CD14-positive monocyte (primary cell): ENCODE measurements at regions not wholly inside any gene's neighbourhood (a gene's known extent, or its start where the extent isn't known, plus 50 kb on each side); places are given as distances from the start of the nearest gene placed in this dataset.

ENCODE experiments used
- DNase-seq, 3 donors: peaks; one replicate each; pipeline ENCODE4 v3.0.0-alpha.2; 2011 to 2022
- H2AFZ ChIP-seq: 2 replicates; pipeline ENCODE4 v1.6.0; 2012; ENCODE audit warnings: mild to moderate bottlenecking, low read depth, low read length, inconsistent platforms; ENCODE audit not compliant: insufficient read depth, poor library complexity, severe bottlenecking
- H3K27ac ChIP-seq, 2 donors: 1 replicate in 1 of 2; 2 replicates in 1 of 2; pipeline ENCODE4 v1.5.1; 2012 to 2013; ENCODE audit warnings: low read length in 2 of 2, control low read depth in 1 of 2, inconsistent platforms in 1 of 2, low read depth in 1 of 2, mild to moderate bottlenecking in 1 of 2
- H3K27me3 ChIP-seq, 2 donors: one replicate each; pipeline versions ENCODE4 v1.6.0 to v1.6.1; 2011 to 2013; ENCODE audit warnings: low read length in 2 of 2; ENCODE audit not compliant: control insufficient read depth in 2 of 2, insufficient read depth in 2 of 2
- H3K36me3 ChIP-seq, 2 donors: replicated peaks in 1 of 2; 1 replicate in 1 of 2; 2 replicates in 1 of 2; pipeline versions ENCODE4 v1.5.1 to v1.6.1; 2012 to 2013; ENCODE audit warnings: low read length in 2 of 2, control low read depth in 1 of 2, inconsistent platforms in 1 of 2, mild to moderate bottlenecking in 1 of 2; ENCODE audit not compliant: insufficient read depth in 2 of 2, control insufficient read depth in 1 of 2
- H3K4me1 ChIP-seq, 2 donors: 1 replicate in 1 of 2; 2 replicates in 1 of 2; pipeline versions ENCODE4 v1.5.1 to v1.6.1; 2012 to 2013; ENCODE audit warnings: low read length in 2 of 2, control low read depth in 1 of 2, inconsistent platforms in 1 of 2, mild to moderate bottlenecking in 1 of 2, moderate library complexity in 1 of 2; ENCODE audit not compliant: insufficient read depth in 2 of 2, control insufficient read depth in 1 of 2
- H3K4me2 ChIP-seq: replicated peaks from 2 replicates; pipeline ENCODE3; 2012; ENCODE audit warnings: low read length, moderate library complexity, mild to moderate bottlenecking; ENCODE audit not compliant: poor library complexity, severe bottlenecking; ENCODE audit errors: extremely low read depth
- H3K4me3 ChIP-seq, 3 experiments: fragments of 200-600 bp in 1 of 3; sonication (generic) in 1 of 3; replicated peaks in 1 of 3; 1 replicate in 2 of 3; 2 replicates in 1 of 3; pipeline ENCODE4 v1.5.1; 2011 to 2013; ENCODE audit warnings: low read length in 3 of 3, mild to moderate bottlenecking in 3 of 3, control low read depth in 2 of 3, low read depth in 2 of 3, inconsistent platforms in 1 of 3, moderate library complexity in 1 of 3
- H3K79me2 ChIP-seq: 2 replicates; pipeline ENCODE4 v1.6.0; 2012; ENCODE audit warnings: mild to moderate bottlenecking, control low read depth, inconsistent platforms, low read length, moderate library complexity; ENCODE audit not compliant: insufficient read depth
- H3K9ac ChIP-seq: 2 replicates; pipeline ENCODE4 v1.6.0; 2017; ENCODE audit warnings: low read length, mild to moderate bottlenecking; ENCODE audit not compliant: insufficient read depth, poor library complexity, severe bottlenecking
- H3K9me3 ChIP-seq, 2 donors: replicated peaks in 1 of 2; 1 replicate in 1 of 2; 2 replicates in 1 of 2; pipeline versions ENCODE4 v1.5.1 to v1.6.1; 2012 to 2013; ENCODE audit warnings: low read length in 2 of 2, control low read depth in 1 of 2; ENCODE audit not compliant: control insufficient read depth in 1 of 2, insufficient read depth in 1 of 2
- H4K20me1 ChIP-seq: 2 replicates; pipeline ENCODE4 v1.6.0; 2012; ENCODE audit warnings: mild to moderate bottlenecking, low read length, control low read depth, moderate library complexity; ENCODE audit not compliant: insufficient read depth
- H3K27ac Mint-ChIP-seq, 7 donors: one replicate each; pipeline ENCODE4 v1.8.0; 2020; ENCODE audit warnings: mild to moderate bottlenecking in 7 of 7, mixed read lengths in 7 of 7, moderate library complexity in 6 of 7, inconsistent platforms in 2 of 7
- H3K27me3 Mint-ChIP-seq, 3 donors: one replicate each; pipeline ENCODE4 v1.8.0; 2021 to 2022; ENCODE audit warnings: low read depth in 3 of 3, mild to moderate bottlenecking in 3 of 3, mixed read lengths in 3 of 3, moderate library complexity in 3 of 3, inconsistent platforms in 1 of 3
- H3K36me3 Mint-ChIP-seq, 2 donors: one replicate each; pipeline ENCODE4 v1.8.0; 2020; ENCODE audit warnings: mixed read lengths in 2 of 2, inconsistent platforms in 1 of 2, mild to moderate bottlenecking in 1 of 2
- H3K4me1 Mint-ChIP-seq: one replicate; pipeline ENCODE4 v1.8.0; 2020; ENCODE audit warnings: mild to moderate bottlenecking, mixed read lengths
- H3K4me3 Mint-ChIP-seq, 2 donors: one replicate each; pipeline ENCODE4 v1.8.0; 2020; ENCODE audit warnings: mild to moderate bottlenecking in 2 of 2, mixed read lengths in 2 of 2, moderate library complexity in 1 of 2
- H3K9me3 Mint-ChIP-seq, 7 donors: one replicate each; pipeline ENCODE4 v1.8.0; 2020 to 2022; ENCODE audit warnings: mixed read lengths in 7 of 7, mild to moderate bottlenecking in 6 of 7, moderate library complexity in 6 of 7, inconsistent platforms in 2 of 7
- whole genome bisulfite sequencing: methylation state at CpG from one replicate; pipeline ENCODE4 v1.1.5; 2013; ENCODE audit warnings: missing lambda C conversion rate; ENCODE audit not compliant: insufficient coverage; 5-methylcytosine and 5-hydroxymethylcytosine counted together
- intact Hi-C, 2 donors: fragments of 100-400 bp; cut with micrococcal nuclease; formaldehyde crosslinking; loops; one replicate each; pipeline versions ENCODE4 v1.15.0 to v1.15.1; 2023
- TF ChIP-seq, protein P1 (sequence below): fragments of 200-600 bp; IDR thresholded peaks from one replicate; pipeline ENCODE4 v1.8.0; 2022; ENCODE audit warnings: antibody characterized with exemption, mild to moderate bottlenecking

DNA sequence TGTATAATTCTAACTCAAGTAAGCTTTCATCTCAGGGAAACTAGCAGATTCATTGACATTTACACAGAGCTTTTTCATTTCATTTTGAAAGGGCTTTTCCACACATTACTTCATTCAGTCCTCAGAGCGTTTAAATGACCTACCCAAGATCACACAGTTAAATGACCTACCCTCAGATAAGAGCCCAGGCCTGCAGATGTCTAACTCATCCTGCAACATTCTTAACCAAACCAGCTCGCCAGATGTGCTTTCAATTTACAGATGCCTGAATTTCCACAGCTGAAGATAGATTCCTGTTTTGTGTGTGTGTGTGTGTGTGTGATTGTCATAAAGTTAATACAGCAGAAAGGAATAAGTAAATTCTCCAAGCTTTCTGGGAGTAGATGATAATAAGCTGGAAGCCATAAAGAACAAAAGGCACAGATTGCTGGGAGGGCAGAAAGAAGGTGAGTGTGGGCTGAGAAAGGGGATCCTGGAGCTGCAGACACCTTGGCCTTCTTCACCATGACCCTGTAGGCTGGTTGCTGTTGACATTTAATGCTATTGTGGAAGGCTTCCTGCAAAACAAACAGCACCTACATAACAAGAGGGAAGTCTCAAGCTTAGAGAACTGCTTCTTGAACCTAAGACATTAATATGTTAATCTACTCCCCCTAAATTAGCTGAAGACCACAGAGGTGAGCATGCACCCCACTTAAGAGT, 489.7 kb upstream of the CELF2 start:
- no peaks in the 10 kb centered on the region for H3K4me1 ChIP-seq
- H3K36me3 Mint-ChIP-seq, result no peaks in the 10 kb centered on the region
- H3K4me3 Mint-ChIP-seq, result no peak overlapping the region
- H3K4me2 ChIP-seq, result no peak overlapping the region
- H2AFZ ChIP-seq, result no peak overlapping the region
- H3K79me2 ChIP-seq, result no peaks in the 10 kb centered on the region
- no peak for DNase-seq
- H3K27me3 Mint-ChIP-seq, result no peaks in the 10 kb centered on the region
- 93% methylated on average over 1 of the region's 2 CpGs for WGBS
- H3K4me3 ChIP-seq, result no peak overlapping the region
- intact Hi-C loops, result no loop called here
- no peak overlapping the region for H3K27ac ChIP-seq
- no peak overlapping the region for H3K27ac Mint-ChIP-seq
- H3K9me3 Mint-ChIP-seq, result peaks cover 0 to 4% (median under 1%) of the 10 kb centered on the region in 7 donors
- no peaks in the 10 kb centered on the region for H3K4me1 Mint-ChIP-seq
- H4K20me1 ChIP-seq, result no peaks in the 10 kb centered on the region
- H3K9me3 ChIP-seq, result no peaks in the 10 kb centered on the region
- TF ChIP-seq, protein P1, sequence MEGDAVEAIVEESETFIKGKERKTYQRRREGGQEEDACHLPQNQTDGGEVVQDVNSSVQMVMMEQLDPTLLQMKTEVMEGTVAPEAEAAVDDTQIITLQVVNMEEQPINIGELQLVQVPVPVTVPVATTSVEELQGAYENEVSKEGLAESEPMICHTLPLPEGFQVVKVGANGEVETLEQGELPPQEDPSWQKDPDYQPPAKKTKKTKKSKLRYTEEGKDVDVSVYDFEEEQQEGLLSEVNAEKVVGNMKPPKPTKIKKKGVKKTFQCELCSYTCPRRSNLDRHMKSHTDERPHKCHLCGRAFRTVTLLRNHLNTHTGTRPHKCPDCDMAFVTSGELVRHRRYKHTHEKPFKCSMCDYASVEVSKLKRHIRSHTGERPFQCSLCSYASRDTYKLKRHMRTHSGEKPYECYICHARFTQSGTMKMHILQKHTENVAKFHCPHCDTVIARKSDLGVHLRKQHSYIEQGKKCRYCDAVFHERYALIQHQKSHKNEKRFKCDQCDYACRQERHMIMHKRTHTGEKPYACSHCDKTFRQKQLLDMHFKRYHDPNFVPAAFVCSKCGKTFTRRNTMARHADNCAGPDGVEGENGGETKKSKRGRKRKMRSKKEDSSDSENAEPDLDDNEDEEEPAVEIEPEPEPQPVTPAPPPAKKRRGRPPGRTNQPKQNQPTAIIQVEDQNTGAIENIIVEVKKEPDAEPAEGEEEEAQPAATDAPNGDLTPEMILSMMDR, result no peak
- no peaks in the 10 kb centered on the region for H3K36me3 ChIP-seq
- H3K27me3 ChIP-seq, result no peaks in the 10 kb centered on the region
- H3K9ac ChIP-seq, result no peak overlapping the region

DNA sequence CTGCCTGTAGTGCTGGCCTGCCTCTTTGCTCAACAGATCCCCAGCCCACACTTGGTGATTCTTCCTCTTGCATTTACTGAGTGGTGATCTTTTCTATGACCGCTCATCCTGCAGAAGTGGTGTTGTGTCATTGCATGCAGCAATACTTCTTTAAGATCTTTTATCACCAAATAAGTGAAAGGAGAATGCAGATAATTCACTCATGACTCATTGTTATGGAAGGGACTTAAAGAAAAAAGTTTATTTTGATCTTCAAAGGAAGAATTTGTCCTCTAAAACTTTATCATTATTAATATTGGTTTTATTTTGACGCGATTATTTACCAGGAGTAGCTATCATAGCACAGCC, 489.1 kb upstream of the CELF2 start:
- Histone ChIP-seq H4K20me1 (no peaks in the 10 kb centered on the region), H3K27ac (no peak overlapping the region), H3K4me1 (no peaks in the 10 kb centered on the region), H3K36me3 (no peaks in the 10 kb centered on the region), H3K4me3 (no peak overlapping the region), H3K27me3 (no peaks in the 10 kb centered on the region), H2AFZ (no peak overlapping the region), H3K4me2 (no peak overlapping the region), H3K9me3 (no peaks in the 10 kb centered on the region), H3K79me2 (no peaks in the 10 kb centered on the region), H3K9ac (no peak overlapping the region)
- TF ChIP-seq, protein P1, result no peak
- H3K27ac Mint-ChIP-seq, result no peak overlapping the region
- peaks cover 0 to 4% (median 0%) of the 10 kb centered on the region in 7 donors for H3K9me3 Mint-ChIP-seq
- H3K4me3 Mint-ChIP-seq, result no peak overlapping the region
- WGBS, result no CpG with 5 or more reads among the region's 3 CpGs
- no peaks in the 10 kb centered on the region for H3K27me3 Mint-ChIP-seq
- DNase-seq, result no peak
- H3K4me1 Mint-ChIP-seq, result no peaks in the 10 kb centered on the region
- intact Hi-C loops, result no loop called here
- H3K36me3 Mint-ChIP-seq, result no peaks in the 10 kb centered on the region
